HepG2 (cell line): ENCODE measurements at regions not wholly inside any gene's neighbourhood (a gene's known extent, or its start where the extent isn't known, plus 50 kb on each side); places are given as distances from the start of the nearest gene placed in this dataset.

Source experiments
- ATAC-seq: fragments of 200-7000 bp; cut with Tn5 transposase; 3 replicates; pipeline ENCODE4 v1.9.1; 2020; ENCODE audit warnings: mild to moderate bottlenecking, moderate library complexity
- BruUV-seq: library from RNA; stranded (reverse); fragments of 400-500 nt; replicated peaks from 2 replicates; lab custom pipeline; 2021; lab: Mats Ljungman, UMichigan
- CTCF ChIA-PET: fragments of 300-600 bp; formaldehyde crosslinking; extraction: SDS; loops from one replicate; lab custom pipeline; 2021; ENCODE audit warnings: low total read pairs, inconsistent platforms, low intra/inter-chr PET ratio; lab: Yijun Ruan, JAX
- POLR2A ChIA-PET: fragments of 350-600 bp; sonication (Branson Sonifier 250); formaldehyde crosslinking; loops from one replicate; lab custom pipeline; 2020; ENCODE audit warnings: antibody characterized with exemption, inconsistent platforms; lab: Yijun Ruan, JAX
- DNase-seq: peaks from one replicate; pipeline ENCODE4 v3.0.0-alpha.2; 2015; ENCODE audit warnings: low spot score
- FAIRE-seq: peaks from 3 replicates; lab custom pipeline; 2011; peaks lifted over from hg19 to GRCh38; lab: Jason Lieb, UNC
- H2AFZ ChIP-seq: one replicate; pipeline ENCODE4 v1.6.1; 2011; ENCODE audit warnings: low read length, inconsistent platforms
- H3K27ac ChIP-seq: fragments of 300-600 bp; 3 replicates; pipeline ENCODE4 v1.8.0; 2011; ENCODE audit warnings: mixed run types, mild to moderate bottlenecking, mixed read lengths, low read length, inconsistent platforms; ENCODE audit not compliant: insufficient read depth; ENCODE audit errors: extremely low read length
- H3K27me3 ChIP-seq, 2 experiments: fragments of 200-600 bp in 1 of 2; 2 replicates in 1 of 2; 3 replicates in 1 of 2; pipeline versions ENCODE4 v1.6.0 to v1.8.0; 2011; ENCODE audit warnings: low read length in 2 of 2, mild to moderate bottlenecking in 2 of 2, moderate library complexity in 2 of 2, inconsistent platforms in 1 of 2; ENCODE audit not compliant: insufficient read depth in 2 of 2, control insufficient read depth in 1 of 2
- H3K36me3 ChIP-seq, 2 experiments: fragments of 200-600 bp in 1 of 2; replicated peaks in 1 of 2; 2 replicates in 1 of 2; 3 replicates in 1 of 2; pipeline versions ENCODE4 v1.5.1 to v1.8.0; 2011; ENCODE audit warnings: low read length in 2 of 2, inconsistent platforms in 1 of 2; ENCODE audit not compliant: insufficient read depth in 2 of 2, control insufficient read depth in 1 of 2
- H3K4me1 ChIP-seq: 2 replicates; pipeline ENCODE4 v1.5.1; 2012; ENCODE audit warnings: low read length, inconsistent platforms; ENCODE audit not compliant: insufficient read depth
- H3K4me2 ChIP-seq: 2 replicates; pipeline ENCODE4 v1.6.0; 2011; ENCODE audit warnings: low read depth, low read length, inconsistent platforms
- H3K4me3 ChIP-seq, 3 experiments: fragments of 200-600 bp in 1 of 3; sonication (generic), shearing (Covaris generic) in 1 of 3; replicated peaks in 1 of 3; 2 replicates each; pipeline ENCODE4 v1.5.1; 2011 to 2016; ENCODE audit warnings: low read length in 3 of 3, inconsistent platforms in 2 of 3, low read depth in 2 of 3, mild to moderate bottlenecking in 2 of 3, control low read depth in 1 of 3, mixed read lengths in 1 of 3; ENCODE audit not compliant: insufficient read depth in 1 of 3
- H3K79me2 ChIP-seq: one replicate; pipeline ENCODE4 v1.6.1; 2011; ENCODE audit warnings: low read length, inconsistent platforms; ENCODE audit not compliant: insufficient read depth
- H3K9ac ChIP-seq: 2 replicates; pipeline ENCODE4 v1.6.0; 2011; ENCODE audit warnings: mild to moderate bottlenecking, low read depth, low read length, inconsistent platforms; ENCODE audit not compliant: insufficient read depth
- H3K9me3 ChIP-seq: 2 replicates; pipeline ENCODE4 v1.5.1; 2012; ENCODE audit warnings: mild to moderate bottlenecking, low read length
- H4K20me1 ChIP-seq: 2 replicates; pipeline ENCODE4 v1.6.0; 2011; ENCODE audit warnings: inconsistent platforms, mild to moderate bottlenecking, low read length, moderate library complexity; ENCODE audit not compliant: insufficient read depth
- KLF9 ChIP-seq: IDR thresholded peaks from 2 replicates; pipeline ENCODE4 v1.6.1; 2016; ENCODE audit warnings: low read depth
- MED13 ChIP-seq: sonication (generic); formaldehyde crosslinking; IDR thresholded peaks from 2 replicates; pipeline ENCODE4 v1.5.0; 2020; ENCODE audit warnings: missing genetic modification reagents
- MTF2 ChIP-seq: sonication (generic); formaldehyde crosslinking; IDR thresholded peaks from 2 replicates; pipeline ENCODE4 v1.5.0; 2020; ENCODE audit warnings: missing genetic modification reagents, borderline replicate concordance
- PHF21A ChIP-seq: sonication (generic); formaldehyde crosslinking; IDR thresholded peaks from 2 replicates; pipeline ENCODE4 v1.5.0; 2020; ENCODE audit warnings: mild to moderate bottlenecking, missing genetic modification reagents
- RFXAP ChIP-seq: sonication (generic); formaldehyde crosslinking; IDR thresholded peaks from 2 replicates; pipeline ENCODE4 v1.4.0; 2020; ENCODE audit warnings: missing genetic modification reagents, borderline replicate concordance
- SSRP1 ChIP-seq: IDR thresholded peaks from 2 replicates; pipeline ENCODE4 v1.6.1; 2016; ENCODE audit warnings: control low read depth
- ZNF232 ChIP-seq: sonication (generic); formaldehyde crosslinking; IDR thresholded peaks from 2 replicates; pipeline ENCODE4 v1.4.0; 2020; ENCODE audit warnings: missing genetic modification reagents, borderline replicate concordance
- in situ Hi-C: cut with HindIII; loops from 2 replicates; pipeline ENCODE4 v1.10.0; 2017; ENCODE audit warnings: low pct_unique_long_range_greater_than_20kb; ENCODE audit not compliant: extremely low pct_ligation_motif_present
- intact Hi-C: fragments of 100-400 bp; cut with micrococcal nuclease; formaldehyde crosslinking; loops from one replicate; pipeline ENCODE4 v1.10.0; 2022; ENCODE audit not compliant: unreplicated experiment
- TF ChIP-seq, protein P1 (sequence below): IDR thresholded peaks from 2 replicates; pipeline ENCODE4 v1.4.0; 2020; ENCODE audit warnings: mild to moderate bottlenecking, missing genetic modification reagents
- TF ChIP-seq, protein P2 (sequence below): sonication (generic); formaldehyde crosslinking; IDR thresholded peaks from 2 replicates; pipeline ENCODE4 v1.5.1; 2020; ENCODE audit warnings: mild to moderate bottlenecking, moderate library complexity, missing genetic modification reagents

DNA sequence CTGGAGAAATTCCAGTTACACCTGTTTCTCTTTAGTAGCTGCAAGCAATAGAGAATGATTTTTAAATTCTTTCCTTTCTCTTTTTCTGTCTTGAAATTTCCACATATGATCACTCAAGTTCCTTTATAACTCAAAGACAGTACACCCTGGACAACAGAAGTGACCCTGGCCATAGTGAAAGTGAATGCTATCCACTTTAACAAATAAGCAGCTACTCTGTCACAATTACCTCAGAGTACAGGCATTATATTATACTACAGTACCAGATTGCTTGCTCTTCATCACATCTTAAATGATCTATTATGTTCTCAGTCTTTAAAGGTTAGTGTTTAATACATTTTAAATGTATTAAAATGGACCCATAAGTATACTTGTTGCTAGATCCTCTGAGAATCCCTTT is 136.2 kb downstream of the KLF12 start:
- TF ChIP-seq, protein P1, sequence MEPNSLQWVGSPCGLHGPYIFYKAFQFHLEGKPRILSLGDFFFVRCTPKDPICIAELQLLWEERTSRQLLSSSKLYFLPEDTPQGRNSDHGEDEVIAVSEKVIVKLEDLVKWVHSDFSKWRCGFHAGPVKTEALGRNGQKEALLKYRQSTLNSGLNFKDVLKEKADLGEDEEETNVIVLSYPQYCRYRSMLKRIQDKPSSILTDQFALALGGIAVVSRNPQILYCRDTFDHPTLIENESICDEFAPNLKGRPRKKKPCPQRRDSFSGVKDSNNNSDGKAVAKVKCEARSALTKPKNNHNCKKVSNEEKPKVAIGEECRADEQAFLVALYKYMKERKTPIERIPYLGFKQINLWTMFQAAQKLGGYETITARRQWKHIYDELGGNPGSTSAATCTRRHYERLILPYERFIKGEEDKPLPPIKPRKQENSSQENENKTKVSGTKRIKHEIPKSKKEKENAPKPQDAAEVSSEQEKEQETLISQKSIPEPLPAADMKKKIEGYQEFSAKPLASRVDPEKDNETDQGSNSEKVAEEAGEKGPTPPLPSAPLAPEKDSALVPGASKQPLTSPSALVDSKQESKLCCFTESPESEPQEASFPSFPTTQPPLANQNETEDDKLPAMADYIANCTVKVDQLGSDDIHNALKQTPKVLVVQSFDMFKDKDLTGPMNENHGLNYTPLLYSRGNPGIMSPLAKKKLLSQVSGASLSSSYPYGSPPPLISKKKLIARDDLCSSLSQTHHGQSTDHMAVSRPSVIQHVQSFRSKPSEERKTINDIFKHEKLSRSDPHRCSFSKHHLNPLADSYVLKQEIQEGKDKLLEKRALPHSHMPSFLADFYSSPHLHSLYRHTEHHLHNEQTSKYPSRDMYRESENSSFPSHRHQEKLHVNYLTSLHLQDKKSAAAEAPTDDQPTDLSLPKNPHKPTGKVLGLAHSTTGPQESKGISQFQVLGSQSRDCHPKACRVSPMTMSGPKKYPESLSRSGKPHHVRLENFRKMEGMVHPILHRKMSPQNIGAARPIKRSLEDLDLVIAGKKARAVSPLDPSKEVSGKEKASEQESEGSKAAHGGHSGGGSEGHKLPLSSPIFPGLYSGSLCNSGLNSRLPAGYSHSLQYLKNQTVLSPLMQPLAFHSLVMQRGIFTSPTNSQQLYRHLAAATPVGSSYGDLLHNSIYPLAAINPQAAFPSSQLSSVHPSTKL (CRISPR knock-in tag): no peak
- no peak for TF ChIP-seq ZNF232
- TF ChIP-seq KLF9: no peak
- TF ChIP-seq MED13 (CRISPR knock-in tag): no peak
- no peak for TF ChIP-seq MTF2 (CRISPR knock-in tag)
- no peak for TF ChIP-seq RFXAP
- no peak for TF ChIP-seq PHF21A (CRISPR knock-in tag)
- TF ChIP-seq, protein P2, sequence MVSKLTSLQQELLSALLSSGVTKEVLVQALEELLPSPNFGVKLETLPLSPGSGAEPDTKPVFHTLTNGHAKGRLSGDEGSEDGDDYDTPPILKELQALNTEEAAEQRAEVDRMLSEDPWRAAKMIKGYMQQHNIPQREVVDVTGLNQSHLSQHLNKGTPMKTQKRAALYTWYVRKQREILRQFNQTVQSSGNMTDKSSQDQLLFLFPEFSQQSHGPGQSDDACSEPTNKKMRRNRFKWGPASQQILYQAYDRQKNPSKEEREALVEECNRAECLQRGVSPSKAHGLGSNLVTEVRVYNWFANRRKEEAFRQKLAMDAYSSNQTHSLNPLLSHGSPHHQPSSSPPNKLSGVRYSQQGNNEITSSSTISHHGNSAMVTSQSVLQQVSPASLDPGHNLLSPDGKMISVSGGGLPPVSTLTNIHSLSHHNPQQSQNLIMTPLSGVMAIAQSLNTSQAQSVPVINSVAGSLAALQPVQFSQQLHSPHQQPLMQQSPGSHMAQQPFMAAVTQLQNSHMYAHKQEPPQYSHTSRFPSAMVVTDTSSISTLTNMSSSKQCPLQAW (CRISPR knock-in tag): no peak
- no peak for TF ChIP-seq SSRP1 (CRISPR knock-in tag)
- in situ Hi-C loops (no loop called here), intact Hi-C loops (no loop called here)
- Histone ChIP-seq H4K20me1 (no peaks in the 10 kb centered on the region), H3K79me2 (no peaks in the 10 kb centered on the region), H3K4me2 (no peak overlapping the region), H3K4me3 (no peak overlapping the region), H3K9me3 (no peaks in the 10 kb centered on the region), H2AFZ (no peak overlapping the region), H3K4me1 (no peaks in the 10 kb centered on the region), H3K27ac (no peak overlapping the region), H3K9ac (no peak overlapping the region), H3K36me3 (no peaks in the 10 kb centered on the region), H3K27me3 (no peaks in the 10 kb centered on the region)
- ChIA-PET POLR2A (no interaction called here), CTCF (no interaction called here)
- FAIRE-seq: no peak
- BruUV-seq: no TSS peak
- no peak for DNase-seq
- ATAC-seq: no peak
